Posterior vena cava (tissue), 2 donors: ENCODE measurements at regions not wholly inside any gene's neighbourhood (a gene's known extent, or its start where the extent isn't known, plus 50 kb on each side); places are given as distances from the start of the nearest gene placed in this dataset.

ENCODE experiments used
- DNase-seq: peaks from one replicate; pipeline ENCODE4 v3.0.0-alpha.2; 2020; ENCODE audit warnings: low spot score
- intact Hi-C, 2 donors: fragments of 100-400 bp; cut with DNase I; formaldehyde crosslinking; loops; one replicate each; pipeline versions ENCODE4 v1.14.1 to v1.14.2; 2022 to 2023
- donor health status: DM: yes; HTN: yes; CAD: no.
- donor health status: DM: yes; HTN: yes; CAD: no.

- DNase-seq = no peak
- intact Hi-C loops = no loop called here
Observed at GRCh38 chr4:81981218-81981617, 392.6 kb downstream of the HNRNPD start.

DNA sequence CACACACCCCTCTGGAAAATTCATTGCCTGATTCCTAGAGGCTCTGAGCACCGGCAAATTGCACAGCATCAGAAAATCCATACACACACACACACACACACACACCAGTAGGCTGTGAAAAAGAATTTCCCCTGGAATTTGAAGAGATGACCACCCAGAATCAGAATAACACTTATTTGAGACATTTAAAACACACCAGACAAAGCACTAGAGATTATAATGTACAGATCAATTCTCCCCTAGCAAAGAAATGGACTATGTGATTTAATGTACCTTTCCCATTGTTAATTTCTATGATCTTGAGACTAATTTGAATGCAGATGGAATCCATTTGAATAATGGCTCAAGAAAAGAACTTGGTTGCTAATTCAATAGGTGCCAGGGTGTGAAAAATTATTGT lies 399.3 kb downstream of the HNRNPD start:
- intact Hi-C loops = no loop called here
- DNase-seq = no peak

- no peak for DNase-seq
Observed at GRCh38 chr4:81971637-81972381, 402.0 kb downstream of the HNRNPD start.

GRCh38 chr4:81971061-81971460 lies 402.7 kb downstream of the HNRNPD start:
- DNase-seq = no peak
- intact Hi-C loops = no loop called here

More at GRCh38 chr4:81971637-81972381, 402.0 kb downstream of the HNRNPD start:
- intact Hi-C loops = no loop called here

DNA sequence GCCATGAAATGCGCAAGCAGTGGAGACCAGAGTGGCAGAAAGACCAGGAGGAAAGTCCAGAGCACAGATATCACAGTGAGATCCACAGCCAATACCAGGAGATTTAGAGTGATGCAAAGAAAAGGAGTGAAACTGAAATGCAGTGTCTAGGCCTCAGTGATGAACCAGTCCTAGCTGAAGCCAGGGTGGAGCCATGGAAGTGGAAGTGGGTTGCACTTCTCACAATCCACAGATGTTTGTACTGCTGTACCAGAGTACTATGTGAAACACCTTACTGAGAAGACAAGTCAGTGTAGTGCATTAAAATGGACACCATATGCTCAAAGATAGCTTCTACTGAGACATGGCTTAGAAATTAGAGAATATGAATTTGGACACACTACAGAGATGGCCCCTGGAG lies 403.3 kb downstream of the HNRNPD start:
- DNase-seq = no peak
- intact Hi-C loops = no loop called here

GRCh38 chr4:81966676-81967075 lies 407.1 kb downstream of the HNRNPD start:
- no peak for DNase-seq
- intact Hi-C loops = no loop called here

GRCh38 chr4:81965911-81966310 lies 407.9 kb downstream of the HNRNPD start:
- no peak for DNase-seq
- intact Hi-C loops = no loop called here

- intact Hi-C loops = no loop called here
- no peak for DNase-seq
Observed at GRCh38 chr4:81965454-81965853, 408.3 kb downstream of the HNRNPD start.

DNA sequence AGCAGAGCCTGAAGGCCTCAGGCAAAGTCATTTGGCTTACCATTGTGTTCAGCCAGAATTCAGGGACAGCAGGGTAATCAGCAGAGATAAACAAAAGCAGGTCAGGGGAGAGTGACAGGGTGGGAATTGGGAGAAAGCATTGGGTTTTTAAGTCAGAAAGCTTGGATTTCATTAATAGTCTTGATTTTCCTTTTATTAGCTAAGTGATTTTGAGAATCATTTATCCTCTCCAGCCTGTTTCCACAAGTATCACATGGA lies 410.1 kb downstream of the HNRNPD start:
- intact Hi-C loops = no loop called here
- no peak for DNase-seq

- intact Hi-C loops = no loop called here
- DNase-seq = no peak
Observed at GRCh38 chr4:81963015-81963762, 410.6 kb downstream of the HNRNPD start.

DNA sequence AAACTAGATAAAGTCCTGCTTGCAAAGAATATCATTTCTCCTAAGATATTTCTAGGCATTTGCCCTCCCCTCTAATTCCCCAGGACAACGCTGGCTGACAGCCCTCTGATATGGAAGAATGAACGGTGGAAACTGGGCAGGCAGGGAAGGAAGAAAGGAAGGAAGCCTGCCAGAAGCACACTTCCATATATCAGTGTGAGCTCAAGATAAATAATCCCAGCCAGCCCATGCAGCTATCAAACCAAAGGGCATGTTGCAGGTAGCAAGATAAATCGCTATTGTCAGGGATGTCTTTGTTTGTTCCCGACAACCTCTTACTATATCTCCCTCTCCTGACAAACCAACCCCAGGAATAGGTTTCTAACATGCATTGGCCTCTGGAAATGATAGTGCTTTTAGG lies 412.8 kb downstream of the HNRNPD start:
- intact Hi-C loops = no loop called here
- no peak for DNase-seq

GRCh38 chr4:81954271-81954670 lies 419.5 kb downstream of the HNRNPD start:
- intact Hi-C loops = no loop called here
- no peak for DNase-seq

- DNase-seq = no peak
- intact Hi-C loops = no loop called here
Observed at GRCh38 chr4:81951891-81952455, 421.8 kb downstream of the HNRNPD start.

- intact Hi-C loops = no loop called here
- DNase-seq = no peak
Observed at GRCh38 chr4:81946996-81947395, 426.8 kb downstream of the HNRNPD start.

DNA sequence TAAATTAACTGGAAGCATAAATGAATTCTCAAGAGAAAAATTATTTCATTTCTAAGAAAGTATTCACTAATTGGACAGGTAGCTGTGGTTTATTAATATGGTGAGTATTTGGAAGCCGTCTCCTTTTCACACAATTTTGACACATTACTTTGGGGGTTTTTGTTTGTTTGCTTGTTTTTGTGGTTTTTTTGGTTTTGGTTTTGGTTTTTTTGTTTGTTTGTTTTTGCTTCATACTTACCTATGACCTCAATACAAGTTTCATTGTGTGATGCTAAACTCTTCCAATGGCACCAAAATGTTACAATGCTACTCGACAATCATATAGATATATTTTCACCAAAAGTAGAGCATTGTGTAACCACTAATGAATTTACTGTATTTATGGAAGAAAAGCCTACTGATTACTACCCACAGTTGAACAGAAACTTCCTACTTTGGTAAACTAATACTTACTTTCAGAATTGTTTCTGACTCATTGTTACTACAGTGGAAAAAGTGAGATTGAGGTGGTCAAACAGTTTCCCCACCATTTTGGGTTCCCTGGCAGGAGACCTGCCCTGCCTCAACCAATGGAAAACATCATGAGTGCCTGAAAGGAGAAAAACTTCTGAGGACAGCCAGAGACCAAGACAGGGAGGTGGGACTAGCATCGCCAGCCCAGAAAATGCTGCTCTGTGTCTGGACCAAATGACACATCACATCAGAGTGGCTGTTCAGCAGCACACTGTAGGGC lies 443.1 kb downstream of the HNRNPD start:
- DNase-seq = no peak
- intact Hi-C loops = no loop called here

DNA sequence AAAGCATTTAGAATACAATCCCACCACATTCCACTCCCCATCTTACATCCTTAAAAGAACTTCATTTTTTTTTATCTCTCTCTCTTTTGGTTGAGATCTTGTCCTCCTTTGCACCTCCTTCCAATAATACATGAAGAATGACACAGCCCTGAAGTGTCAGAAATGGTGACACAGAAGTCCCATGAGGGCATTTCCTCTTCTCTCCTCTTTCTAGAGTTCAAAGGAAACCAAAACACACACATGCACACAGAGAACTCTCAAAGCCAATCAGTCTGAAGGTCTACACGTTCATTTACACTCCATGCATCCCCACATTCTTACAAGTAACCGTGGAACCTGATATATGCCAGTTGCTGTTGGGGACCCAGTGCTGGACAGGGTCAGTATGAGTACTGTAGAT lies 450.7 kb downstream of the HNRNPD start:
- intact Hi-C loops = no loop called here
- DNase-seq = no peak

DNA sequence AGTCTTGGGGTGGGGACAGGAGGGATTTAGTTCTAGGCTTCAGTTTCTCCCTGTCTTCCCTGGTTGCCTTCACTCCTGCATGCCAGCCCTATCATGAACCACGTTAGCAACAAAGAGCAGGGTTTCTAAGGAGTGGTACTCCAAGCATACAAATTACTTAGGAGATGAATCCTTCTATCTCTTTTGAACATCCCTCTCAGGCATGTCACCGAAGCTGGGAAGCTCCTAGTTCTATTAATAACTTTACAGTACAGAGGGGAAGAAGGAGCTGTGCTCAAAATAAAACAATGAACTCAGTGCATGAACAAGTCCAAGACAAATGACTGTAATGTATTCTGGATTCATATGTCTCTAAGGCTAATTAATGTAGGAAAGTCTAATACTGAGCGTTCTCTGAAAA lies 450.6 kb upstream of the RASGEF1B start:
- no peak for DNase-seq
- intact Hi-C loops = no loop called here

GRCh38 chr4:81921751-81922159 lies 450.0 kb upstream of the RASGEF1B start:
- intact Hi-C loops = no loop called here
- no peak for DNase-seq

- no peak for DNase-seq
- intact Hi-C loops = no loop called here
Observed at GRCh38 chr4:81919810-81920209, 448.1 kb upstream of the RASGEF1B start.

DNA sequence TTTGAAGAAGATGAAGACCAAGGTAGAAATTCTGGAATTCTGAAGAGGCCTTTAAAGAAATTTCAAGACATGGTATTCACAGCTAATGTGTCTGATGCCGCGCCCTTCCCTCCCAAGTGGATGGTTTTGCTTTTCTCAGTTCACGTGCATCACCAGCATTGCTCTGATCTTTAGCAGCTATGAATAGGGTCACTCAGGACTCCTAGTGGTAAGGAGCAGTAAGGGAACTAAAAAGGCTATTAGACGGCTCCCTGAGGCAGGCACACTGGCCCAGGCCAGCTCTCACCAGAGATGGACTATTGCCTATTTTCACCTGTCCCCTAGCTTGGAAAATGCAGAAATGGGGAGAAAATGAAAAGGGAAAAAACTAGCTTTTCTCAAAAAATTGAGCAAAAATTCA lies 447.5 kb upstream of the RASGEF1B start:
- no peak for DNase-seq
- intact Hi-C loops = no loop called here
